ENCODE measurements at regions not wholly inside any gene's neighbourhood (a gene's known extent, or its start where the extent isn't known, plus 50 kb on each side); places are given as distances from the start of the nearest gene placed in this dataset.

DNA sequence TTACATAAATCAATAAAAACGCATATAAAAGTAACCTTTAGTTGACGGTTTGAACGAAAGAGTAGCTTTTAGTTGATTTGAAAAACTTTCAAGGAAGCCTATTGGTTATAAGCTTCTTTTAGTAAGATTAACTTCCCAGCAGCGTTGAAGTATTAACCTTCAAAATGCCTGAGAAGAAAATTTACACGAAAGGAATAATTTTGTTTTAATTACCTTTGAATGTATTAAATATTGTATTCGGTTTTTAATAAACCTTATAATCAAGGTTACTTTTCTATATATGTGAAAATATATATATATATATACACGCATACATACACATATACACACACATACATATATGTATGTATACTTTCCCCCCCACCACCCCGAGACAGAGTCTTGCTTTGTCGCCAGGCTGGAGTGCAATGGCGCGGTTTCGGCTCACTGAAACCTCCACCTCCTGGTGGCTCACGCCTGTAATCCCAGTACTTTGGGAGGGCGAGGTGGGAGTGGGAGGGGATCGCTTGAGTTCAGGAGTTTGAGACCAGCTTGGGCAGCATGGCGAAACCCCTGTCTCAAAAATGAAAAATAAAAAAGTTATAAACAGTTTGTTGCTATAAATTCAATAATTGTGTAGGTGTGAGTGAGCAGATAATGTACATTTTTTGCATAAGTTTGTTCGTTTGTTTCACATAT, 57.6 kb upstream of the EZH2 start (continued):
- TF ChIP-seq WRNIP1 (IDR thresholded peaks at IDR 0.05; ENCODE audit: borderline replicate concordance, low read depth, low read length) (no peak), RFX5 (IDR thresholded peaks at IDR 0.05; ENCODE audit: low read depth, low read length) (no peak), TARDBP (IDR thresholded peaks at IDR 0.05; ENCODE audit: borderline replicate concordance) (no peak), HDAC2 (IDR thresholded peaks at IDR 0.05) (no peak), PML (IDR thresholded peaks at IDR 0.05; ENCODE audit: low read length) (no peak; the same call in 1 of the 2 replicates), ATF7 (IDR thresholded peaks at IDR 0.05; ENCODE audit: low read depth) (no peak), PBX3 (IDR thresholded peaks at IDR 0.05; ENCODE audit: insufficient replicate concordance, low read depth, low read length) (no peak), JUND (IDR thresholded peaks at IDR 0.05; ENCODE audit: low read depth, low read length) (no peak), ZNF687 (IDR thresholded peaks at IDR 0.05) (no peak), NR2C1 (IDR thresholded peaks at IDR 0.05) (no peak), CREB1 (IDR thresholded peaks at IDR 0.05; ENCODE audit: low read depth) (no peak), NFXL1 (IDR thresholded peaks at IDR 0.05; ENCODE audit: borderline replicate concordance) (no peak), ETV6 (conservative IDR thresholded peaks at IDR 0.05 in 1 of 2, IDR thresholded peaks at IDR 0.05 in 1 of 2; ENCODE audit: borderline replicate concordance in 1 of 2, low read depth in 1 of 2) (no peak), CREM (IDR thresholded peaks at IDR 0.05; ENCODE audit: low read depth) (no peak), HCFC1 (IDR thresholded peaks at IDR 0.05; ENCODE audit: low read length) (no peak), MEF2A (IDR thresholded peaks at IDR 0.05; ENCODE audit: insufficient read depth, low read depth, low read length) (no peak), CHD1 (IDR thresholded peaks at IDR 0.05; ENCODE audit: low read depth, low read length) (no peak), YY1 (IDR thresholded peaks at IDR 0.05; ENCODE audit: low read depth, low read length) (peak; percentile 83), CEBPB (IDR thresholded peaks at IDR 0.05; ENCODE audit: borderline replicate concordance in 1 of 2, low read depth in 2 of 2, low read length in 2 of 2) (no peak)
- TF ChIP-seq, protein P1, sequence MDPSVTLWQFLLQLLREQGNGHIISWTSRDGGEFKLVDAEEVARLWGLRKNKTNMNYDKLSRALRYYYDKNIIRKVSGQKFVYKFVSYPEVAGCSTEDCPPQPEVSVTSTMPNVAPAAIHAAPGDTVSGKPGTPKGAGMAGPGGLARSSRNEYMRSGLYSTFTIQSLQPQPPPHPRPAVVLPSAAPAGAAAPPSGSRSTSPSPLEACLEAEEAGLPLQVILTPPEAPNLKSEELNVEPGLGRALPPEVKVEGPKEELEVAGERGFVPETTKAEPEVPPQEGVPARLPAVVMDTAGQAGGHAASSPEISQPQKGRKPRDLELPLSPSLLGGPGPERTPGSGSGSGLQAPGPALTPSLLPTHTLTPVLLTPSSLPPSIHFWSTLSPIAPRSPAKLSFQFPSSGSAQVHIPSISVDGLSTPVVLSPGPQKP (IDR thresholded peaks at IDR 0.05; ENCODE audit: low read depth, low read length) = no peak
- TF ChIP-seq, protein P2, sequence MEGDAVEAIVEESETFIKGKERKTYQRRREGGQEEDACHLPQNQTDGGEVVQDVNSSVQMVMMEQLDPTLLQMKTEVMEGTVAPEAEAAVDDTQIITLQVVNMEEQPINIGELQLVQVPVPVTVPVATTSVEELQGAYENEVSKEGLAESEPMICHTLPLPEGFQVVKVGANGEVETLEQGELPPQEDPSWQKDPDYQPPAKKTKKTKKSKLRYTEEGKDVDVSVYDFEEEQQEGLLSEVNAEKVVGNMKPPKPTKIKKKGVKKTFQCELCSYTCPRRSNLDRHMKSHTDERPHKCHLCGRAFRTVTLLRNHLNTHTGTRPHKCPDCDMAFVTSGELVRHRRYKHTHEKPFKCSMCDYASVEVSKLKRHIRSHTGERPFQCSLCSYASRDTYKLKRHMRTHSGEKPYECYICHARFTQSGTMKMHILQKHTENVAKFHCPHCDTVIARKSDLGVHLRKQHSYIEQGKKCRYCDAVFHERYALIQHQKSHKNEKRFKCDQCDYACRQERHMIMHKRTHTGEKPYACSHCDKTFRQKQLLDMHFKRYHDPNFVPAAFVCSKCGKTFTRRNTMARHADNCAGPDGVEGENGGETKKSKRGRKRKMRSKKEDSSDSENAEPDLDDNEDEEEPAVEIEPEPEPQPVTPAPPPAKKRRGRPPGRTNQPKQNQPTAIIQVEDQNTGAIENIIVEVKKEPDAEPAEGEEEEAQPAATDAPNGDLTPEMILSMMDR (IDR thresholded peaks at IDR 0.05 in 2 of 3, conservative IDR thresholded peaks at IDR 0.05 in 1 of 3; ENCODE audit: control insufficient read depth in 2 of 3, extremely low read depth in 1 of 3, insufficient read depth in 1 of 3, low read depth in 3 of 3, low read length in 3 of 3) = peak; percentile 16 to 31 (median 28); a peak in 4 of 6 replicates
- TF ChIP-seq, protein P3, sequence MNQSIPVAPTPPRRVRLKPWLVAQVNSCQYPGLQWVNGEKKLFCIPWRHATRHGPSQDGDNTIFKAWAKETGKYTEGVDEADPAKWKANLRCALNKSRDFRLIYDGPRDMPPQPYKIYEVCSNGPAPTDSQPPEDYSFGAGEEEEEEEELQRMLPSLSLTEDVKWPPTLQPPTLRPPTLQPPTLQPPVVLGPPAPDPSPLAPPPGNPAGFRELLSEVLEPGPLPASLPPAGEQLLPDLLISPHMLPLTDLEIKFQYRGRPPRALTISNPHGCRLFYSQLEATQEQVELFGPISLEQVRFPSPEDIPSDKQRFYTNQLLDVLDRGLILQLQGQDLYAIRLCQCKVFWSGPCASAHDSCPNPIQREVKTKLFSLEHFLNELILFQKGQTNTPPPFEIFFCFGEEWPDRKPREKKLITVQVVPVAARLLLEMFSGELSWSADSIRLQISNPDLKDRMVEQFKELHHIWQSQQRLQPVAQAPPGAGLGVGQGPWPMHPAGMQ (IDR thresholded peaks at IDR 0.05; ENCODE audit: borderline replicate concordance) = no peak

Measured in GM12878 (cell line).